HG03457 (cell line): ENCODE measurements at regions not wholly inside any gene's neighbourhood (a gene's known extent, or its start where the extent isn't known, plus 50 kb on each side); places are given as distances from the start of the nearest gene placed in this dataset.

Source experiments
- ATAC-seq: cut with Tn5 transposase; IDR thresholded peaks from one replicate; pipeline ENCODE4 v1.9.1; 2021; ENCODE audit warnings: moderate number of reproducible peaks; ENCODE audit not compliant: unreplicated experiment

DNA sequence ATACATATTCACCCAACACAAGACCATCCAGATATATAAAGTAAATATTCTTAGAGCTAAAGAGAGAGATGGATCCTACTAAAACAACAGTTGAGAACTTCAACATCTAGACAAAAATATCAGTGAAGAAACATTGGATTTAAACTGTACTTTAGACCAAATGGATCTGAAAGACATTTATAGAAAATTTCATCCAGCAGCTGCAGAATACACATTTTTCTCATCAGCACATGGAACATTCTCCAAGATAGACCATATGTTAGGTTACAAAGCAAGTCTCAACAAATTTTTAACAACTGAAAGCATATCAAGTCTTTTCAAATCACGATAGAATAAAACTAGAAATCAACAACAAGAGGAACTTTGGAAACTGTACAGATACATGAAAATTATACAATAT, 369.0 kb upstream of the CCDC54 start:
- ATAC-seq = no peak

DNA sequence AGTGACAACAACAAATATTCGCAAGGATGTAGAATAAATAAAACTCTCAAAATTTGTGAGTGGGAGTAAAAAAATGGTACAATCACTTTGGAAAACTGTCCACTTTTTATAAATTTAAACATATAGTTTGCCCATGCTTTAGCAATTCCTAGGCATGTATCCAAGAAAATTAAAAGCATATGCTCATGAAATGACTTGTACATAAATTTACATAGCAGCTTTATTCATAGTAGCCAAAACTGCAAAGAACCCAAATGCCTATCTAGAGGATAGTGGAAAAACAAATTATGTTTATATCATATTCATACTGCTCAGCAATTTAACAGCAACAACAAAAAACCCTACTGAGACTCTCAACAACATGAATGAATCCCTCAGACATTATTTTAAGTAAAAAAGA, 363.6 kb upstream of the CCDC54 start:
- no peak for ATAC-seq

- no peak for ATAC-seq
These were observed 352.6 kb upstream of the CCDC54 start for GRCh38 chr3:107024551-107025026.

DNA sequence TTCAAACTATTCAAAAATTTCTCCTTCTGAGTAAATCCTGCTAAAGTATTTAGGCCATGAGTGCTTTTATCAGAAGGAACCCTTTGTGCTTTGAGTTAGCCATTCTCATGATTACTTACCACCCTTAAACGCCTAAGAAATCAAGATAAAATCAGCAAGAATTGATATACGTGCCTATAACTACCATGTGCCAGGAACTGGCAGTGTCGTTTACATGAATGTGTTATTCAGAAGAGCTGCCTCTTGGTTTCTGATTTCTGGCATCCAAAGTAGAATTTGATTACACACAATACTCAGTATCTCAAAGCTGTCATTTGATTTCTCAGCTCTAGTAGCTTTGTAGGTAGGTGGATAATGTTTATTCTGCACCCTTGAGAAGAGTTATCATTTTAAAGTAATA, 351.3 kb upstream of the CCDC54 start:
- ATAC-seq = no peak

GRCh38 chr3:107028086-107028485, 349.2 kb upstream of the CCDC54 start:
- no peak for ATAC-seq

- ATAC-seq = no peak
These were observed 348.6 kb upstream of the CCDC54 start for GRCh38 chr3:107028626-107029025.

DNA sequence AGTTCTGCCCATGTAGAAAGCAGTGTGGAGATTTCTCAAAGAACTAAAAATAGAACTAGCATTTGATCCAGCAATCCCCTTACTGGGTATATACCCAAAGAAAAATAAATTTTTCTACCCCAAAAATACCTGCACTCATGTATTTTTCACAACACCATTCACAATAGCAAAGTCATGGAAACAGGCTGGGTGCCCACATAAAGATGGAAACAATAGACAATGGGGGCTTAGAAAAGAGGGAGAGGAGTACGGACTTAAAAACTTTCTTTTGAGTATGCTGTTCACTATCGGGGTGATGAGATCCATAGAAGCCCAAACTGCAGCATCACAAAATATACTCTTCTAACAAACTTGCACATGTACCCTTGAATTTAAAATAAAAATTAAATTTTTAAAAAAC, 345.1 kb upstream of the CCDC54 start:
- ATAC-seq = no peak

DNA sequence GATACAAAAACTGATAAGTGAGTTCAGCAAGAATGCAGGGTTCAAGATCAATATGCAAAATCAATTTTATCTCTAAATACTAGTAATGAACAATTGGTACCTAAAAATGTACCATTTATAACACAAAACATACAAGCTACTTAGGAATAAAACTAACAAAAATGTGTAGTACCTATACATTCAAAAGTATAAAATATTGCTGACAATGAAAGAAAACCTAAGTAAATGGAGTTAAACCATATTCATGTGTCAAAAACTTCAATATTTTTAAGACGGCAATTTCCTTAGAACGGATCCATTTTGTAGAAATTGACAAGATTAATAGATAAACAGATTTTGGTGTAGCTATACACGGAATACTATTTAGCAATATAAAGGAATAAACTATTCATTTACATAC, 343.1 kb upstream of the CCDC54 start:
- no peak for ATAC-seq

GRCh38 chr3:107035176-107035575, 342.1 kb upstream of the CCDC54 start:
- ATAC-seq = no peak

GRCh38 chr3:107044677-107045076, 332.6 kb upstream of the CCDC54 start:
- no peak for ATAC-seq

DNA sequence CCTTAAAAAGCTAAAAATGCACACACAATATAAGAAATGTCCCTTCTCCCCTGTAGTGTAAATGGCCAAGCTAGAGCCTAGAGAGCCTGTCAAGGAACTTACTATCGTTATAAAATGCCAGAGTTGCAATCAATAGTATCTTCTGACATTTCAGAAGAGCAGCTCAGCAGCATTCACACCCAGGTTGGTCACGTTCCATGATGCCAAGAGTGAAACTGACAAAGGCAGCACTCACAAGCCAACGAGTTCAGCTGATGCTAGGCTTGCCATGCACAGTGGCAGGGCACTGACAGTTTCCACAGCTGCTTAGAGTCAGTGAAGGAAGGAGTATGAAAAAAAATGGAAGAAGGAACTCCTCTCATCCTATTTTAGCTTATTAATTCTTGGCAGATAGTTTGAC, 331.4 kb upstream of the CCDC54 start:
- ATAC-seq = no peak

GRCh38 chr3:107055181-107055942, 321.9 kb upstream of the CCDC54 start:
- no peak for ATAC-seq

DNA sequence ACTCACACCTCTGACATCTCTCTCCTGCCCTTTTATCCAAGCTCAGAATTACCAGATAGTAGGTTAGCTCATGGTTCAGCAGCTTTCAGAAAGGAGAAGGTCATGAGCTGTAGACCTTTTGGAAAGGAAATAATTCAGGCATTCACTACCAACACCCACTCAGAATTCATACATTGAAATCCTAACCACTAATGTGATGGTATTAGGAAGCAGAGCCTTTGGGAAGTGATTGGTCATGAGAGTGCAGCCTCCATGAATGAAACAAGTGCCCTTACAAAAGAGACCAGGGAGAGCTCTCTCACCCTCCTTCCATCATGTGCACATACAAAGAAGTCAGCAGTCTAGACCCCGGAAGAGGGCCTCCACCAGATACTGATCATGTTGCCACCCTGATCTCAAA, 315.8 kb upstream of the CCDC54 start:
- ATAC-seq = no peak

GRCh38 chr3:107062310-107062709, 314.9 kb upstream of the CCDC54 start:
- no peak for ATAC-seq

GRCh38 chr3:107062787-107063186, 314.5 kb upstream of the CCDC54 start:
- ATAC-seq = no peak

DNA sequence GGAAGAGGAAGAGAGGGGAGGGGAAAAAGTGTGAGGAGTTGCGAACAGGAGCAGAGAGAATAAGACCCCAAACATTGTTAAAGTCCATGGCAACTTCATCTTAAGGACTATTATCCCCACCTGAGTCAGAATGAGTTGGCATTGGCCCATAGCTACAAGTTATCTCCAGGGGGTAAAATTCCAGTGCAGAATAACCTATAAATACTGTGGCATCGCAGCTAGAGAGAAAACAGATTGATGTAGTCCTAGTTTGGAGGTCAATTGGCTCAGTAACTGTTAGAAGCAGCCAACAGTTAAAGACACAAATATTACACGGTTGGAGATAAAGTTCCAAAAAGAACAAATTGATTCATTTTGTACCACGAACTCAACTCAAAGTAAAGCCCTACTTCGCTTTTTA, 313.9 kb upstream of the CCDC54 start:
- no peak for ATAC-seq

- peak; percentile 79 for ATAC-seq
These were observed 312.7 kb upstream of the CCDC54 start for GRCh38 chr3:107064405-107065060.

- no peak for ATAC-seq
These were observed 312.0 kb upstream of the CCDC54 start for GRCh38 chr3:107065094-107065861.

GRCh38 chr3:107067421-107067820, 309.8 kb upstream of the CCDC54 start:
- ATAC-seq = no peak

GRCh38 chr3:107068980-107069379, 308.3 kb upstream of the CCDC54 start:
- no peak for ATAC-seq

GRCh38 chr3:107076946-107077345, 300.3 kb upstream of the CCDC54 start:
- no peak for ATAC-seq

DNA sequence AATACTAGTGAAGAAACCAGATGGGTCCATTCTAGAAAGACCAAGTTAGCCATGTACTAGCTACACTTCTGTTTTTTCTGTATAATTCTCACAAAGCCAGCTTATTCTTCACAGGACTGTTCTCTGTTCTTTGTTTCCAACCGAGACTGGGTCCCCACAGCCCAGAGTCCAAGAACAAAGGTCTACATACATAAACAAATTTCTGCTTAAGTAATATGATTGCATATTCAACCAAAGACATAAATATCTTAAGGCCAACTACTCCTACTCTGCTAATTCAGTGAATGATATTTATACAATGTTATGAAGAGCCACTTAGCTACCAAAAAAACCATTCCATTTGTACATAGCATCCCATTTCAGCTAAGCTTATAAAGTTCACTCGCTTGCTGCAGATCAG, 299.8 kb upstream of the CCDC54 start:
- ATAC-seq = no peak
